ENCODE measurements at regions not wholly inside any gene's neighbourhood (a gene's known extent, or its start where the extent isn't known, plus 50 kb on each side); places are given as distances from the start of the nearest gene placed in this dataset.
"Not testable (repeated sequence)": the region's sequence is repeated elsewhere in the genome, so short reads cannot be mapped to it uniquely, and the experiment has no call there.

GRCh38 chr5:123710031-123710430 is 198.1 kb downstream of the CSNK1G3 start:
- 70% methylated on average over 3 of the region's 3 CpGs for WGBS
- Histone ChIP-seq H3K4me1 (ENCODE audit: control insufficient read depth, insufficient read depth, low read length) (peaks cover 5% of the 10 kb centered on the region), H3K4me3 (ENCODE audit: low read length) (no peak overlapping the region), H3K9me3 (ENCODE audit: control insufficient read depth, low read length) (no peaks in the 10 kb centered on the region), H3K27me3 (ENCODE audit: control insufficient read depth, insufficient read depth) (no peaks in the 10 kb centered on the region), H3K27ac (ENCODE audit: low read length) (no peak overlapping the region)
- intact Hi-C loops (cut with DNase I) = no loop called here
- ATAC-seq = no peak
- DNase-seq = no peak

DNA sequence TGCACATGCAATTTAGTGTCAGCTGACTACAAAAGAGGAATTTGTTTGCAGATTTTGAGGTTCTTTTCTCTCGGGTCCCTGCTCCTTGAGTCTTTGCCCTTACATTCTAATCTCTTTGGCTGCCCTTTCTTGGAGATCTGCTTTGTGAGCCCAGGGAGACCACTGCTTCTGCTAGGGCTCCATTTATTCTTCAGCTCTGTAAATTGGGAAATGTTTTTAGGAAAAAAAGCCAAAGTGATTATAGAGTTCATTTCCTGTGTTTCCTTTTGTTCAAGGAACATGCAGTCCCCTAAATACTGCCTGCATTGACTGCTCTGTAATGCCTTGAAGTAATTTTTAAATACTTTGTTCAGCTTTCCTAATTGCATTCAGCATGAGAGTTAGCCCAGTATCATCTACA is 197.4 kb downstream of the CSNK1G3 start:
- Histone ChIP-seq H3K27me3 (ENCODE audit: control insufficient read depth, insufficient read depth) (no peaks in the 10 kb centered on the region), H3K4me3 (ENCODE audit: low read length) (no peak overlapping the region), H3K4me1 (ENCODE audit: control insufficient read depth, insufficient read depth, low read length) (peaks cover 5% of the 10 kb centered on the region), H3K9me3 (ENCODE audit: control insufficient read depth, low read length) (no peaks in the 10 kb centered on the region), H3K27ac (ENCODE audit: low read length) (no peak overlapping the region)
- WGBS = 29% methylated on average over 1 of the region's 1 CpG
- ATAC-seq (peak in 1 of 2 donors; percentile 70), DNase-seq (no peak)
- intact Hi-C loops (cut with DNase I) = no loop called here

GRCh38 chr5:123708074-123708806 is 196.3 kb downstream of the CSNK1G3 start:
- ATAC-seq (peak; percentile 31 to 52), DNase-seq (no peak)
- 16% methylated on average over 3 of the region's 3 CpGs for WGBS
- H3K9me3 ChIP-seq (ENCODE audit: control insufficient read depth, low read length) = no peaks in the 10 kb centered on the region
- no peak overlapping the region for H3K27ac ChIP-seq (ENCODE audit: low read length)
- intact Hi-C loops (cut with DNase I) = no loop called here
- H3K27me3 ChIP-seq (ENCODE audit: control insufficient read depth, insufficient read depth) = no peaks in the 10 kb centered on the region
- peaks cover 5% of the 10 kb centered on the region for H3K4me1 ChIP-seq (ENCODE audit: control insufficient read depth, insufficient read depth, low read length)
- no peak overlapping the region for H3K4me3 ChIP-seq (ENCODE audit: low read length)

DNA sequence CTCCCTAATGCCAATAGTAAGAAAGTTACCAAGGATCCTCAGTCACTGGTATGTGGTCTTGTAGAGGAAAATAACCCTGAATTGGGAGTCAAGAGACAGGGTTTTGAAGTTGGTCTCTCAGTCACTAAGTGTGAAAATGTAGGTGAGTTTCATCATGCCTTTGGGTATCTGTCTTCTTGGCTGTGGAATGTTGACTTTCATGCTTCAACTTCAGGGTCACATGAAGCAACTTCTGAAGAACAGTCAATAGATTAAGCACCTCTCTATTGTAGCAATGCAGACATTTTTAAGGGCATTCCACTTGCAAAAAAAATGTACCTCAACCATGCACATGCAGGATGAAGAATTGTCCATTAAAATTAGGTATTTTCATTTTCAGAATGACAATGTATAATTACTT is 194.6 kb downstream of the CSNK1G3 start:
- intact Hi-C loops (cut with DNase I) = no loop called here
- Histone ChIP-seq H3K9me3 (ENCODE audit: control insufficient read depth, low read length) (no peaks in the 10 kb centered on the region), H3K4me3 (ENCODE audit: low read length) (no peak overlapping the region), H3K27ac (ENCODE audit: low read length) (no peak overlapping the region), H3K4me1 (ENCODE audit: control insufficient read depth, insufficient read depth, low read length) (peaks cover 5% of the 10 kb centered on the region), H3K27me3 (ENCODE audit: control insufficient read depth, insufficient read depth) (no peaks in the 10 kb centered on the region)
- ATAC-seq (no peak), DNase-seq (no peak)

DNA sequence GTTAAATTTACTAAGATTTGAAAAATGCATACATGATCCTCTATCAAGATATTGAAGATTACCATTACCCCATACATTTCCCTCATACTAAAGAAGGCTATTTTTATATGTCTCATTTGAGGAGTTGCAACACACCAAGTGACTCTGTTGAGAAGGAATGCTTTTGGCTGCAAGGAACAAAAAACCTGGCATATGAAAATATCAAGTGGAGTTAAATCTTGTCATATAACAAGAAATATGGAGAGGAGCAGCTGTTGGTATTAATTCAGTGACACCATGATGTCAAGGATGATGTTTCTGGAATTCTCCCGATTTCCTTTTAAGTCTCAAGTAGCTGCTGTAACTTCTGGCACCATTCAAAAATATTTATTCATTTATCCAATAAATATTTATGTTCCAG is 193.8 kb downstream of the CSNK1G3 start:
- Histone ChIP-seq H3K4me3 (ENCODE audit: low read length) (no peak overlapping the region), H3K27ac (ENCODE audit: low read length) (no peak overlapping the region), H3K9me3 (ENCODE audit: control insufficient read depth, low read length) (no peaks in the 10 kb centered on the region), H3K4me1 (ENCODE audit: control insufficient read depth, insufficient read depth, low read length) (peaks cover 5% of the 10 kb centered on the region), H3K27me3 (ENCODE audit: control insufficient read depth, insufficient read depth) (no peaks in the 10 kb centered on the region)
- DNase-seq (no peak), ATAC-seq (no peak)
- WGBS = 80% methylated on average over 1 of the region's 1 CpG
- intact Hi-C loops (cut with DNase I) = no loop called here

GRCh38 chr5:123701511-123702200 is 189.7 kb downstream of the CSNK1G3 start:
- ATAC-seq (no peak), DNase-seq (no peak)
- Histone ChIP-seq H3K9me3 (ENCODE audit: control insufficient read depth, low read length) (no peaks in the 10 kb centered on the region), H3K27ac (ENCODE audit: low read length) (no peak overlapping the region), H3K27me3 (ENCODE audit: control insufficient read depth, insufficient read depth) (no peaks in the 10 kb centered on the region), H3K4me1 (ENCODE audit: control insufficient read depth, insufficient read depth, low read length) (peaks cover 3% of the 10 kb centered on the region), H3K4me3 (ENCODE audit: low read length) (no peak overlapping the region)
- WGBS = 98% methylated on average over 3 of the region's 3 CpGs
- intact Hi-C loops (cut with DNase I) = no loop called here

GRCh38 chr5:123700624-123701287 is 188.8 kb downstream of the CSNK1G3 start:
- DNase-seq (peak in 1 of 3 donors; percentile 15), ATAC-seq (peak; percentile 63 to 93)
- peaks cover 3% of the 10 kb centered on the region for H3K4me1 ChIP-seq (ENCODE audit: control insufficient read depth, insufficient read depth, low read length)
- no peaks in the 10 kb centered on the region for H3K9me3 ChIP-seq (ENCODE audit: control insufficient read depth, low read length)
- no peak overlapping the region for H3K27ac ChIP-seq (ENCODE audit: low read length)
- intact Hi-C loops (cut with DNase I) = no loop called here
- no peak overlapping the region for H3K4me3 ChIP-seq (ENCODE audit: low read length)
- WGBS = 49% methylated on average over 6 of the region's 6 CpGs
- no peaks in the 10 kb centered on the region for H3K27me3 ChIP-seq (ENCODE audit: control insufficient read depth, insufficient read depth)

GRCh38 chr5:123699571-123699970 is 187.6 kb downstream of the CSNK1G3 start:
- peak overlapping the region; percentile 2 for H3K27ac ChIP-seq (ENCODE audit: low read length)
- intact Hi-C loops (cut with DNase I) = loop anchor here in 1 of 4 donors (5.0 kb wide), 1 partner anchor 108 kb away; no protein-coding TSS in a partner anchor
- peaks cover 3% of the 10 kb centered on the region for H3K4me1 ChIP-seq (ENCODE audit: control insufficient read depth, insufficient read depth, low read length)

GRCh38 chr5:123698937-123699336 is 187.0 kb downstream of the CSNK1G3 start:
- ATAC-seq; H3K9me3 ChIP-seq (ENCODE audit: control insufficient read depth, low read length); H3K4me3 ChIP-seq (ENCODE audit: low read length); H3K27ac ChIP-seq (ENCODE audit: low read length); H3K4me1 ChIP-seq (ENCODE audit: control insufficient read depth, insufficient read depth, low read length); H3K27me3 ChIP-seq (ENCODE audit: control insufficient read depth, insufficient read depth); DNase-seq: not testable (repeated sequence)
- intact Hi-C loops (cut with DNase I) = loop anchor here in 1 of 4 donors (5.0 kb wide), 1 partner anchor 108 kb away; no protein-coding TSS in a partner anchor
- WGBS = 94% methylated on average over 3 of the region's 3 CpGs

More at GRCh38 chr5:123699571-123699970, 187.6 kb downstream of the CSNK1G3 start:
- Histone ChIP-seq H3K27me3 (ENCODE audit: control insufficient read depth, insufficient read depth) (no peaks in the 10 kb centered on the region), H3K4me3 (ENCODE audit: low read length) (no peak overlapping the region), H3K9me3 (ENCODE audit: control insufficient read depth, low read length) (no peaks in the 10 kb centered on the region)
- no peak for DNase-seq
- ATAC-seq = no peak
- 91% methylated on average over 2 of the region's 2 CpGs for WGBS

DNA sequence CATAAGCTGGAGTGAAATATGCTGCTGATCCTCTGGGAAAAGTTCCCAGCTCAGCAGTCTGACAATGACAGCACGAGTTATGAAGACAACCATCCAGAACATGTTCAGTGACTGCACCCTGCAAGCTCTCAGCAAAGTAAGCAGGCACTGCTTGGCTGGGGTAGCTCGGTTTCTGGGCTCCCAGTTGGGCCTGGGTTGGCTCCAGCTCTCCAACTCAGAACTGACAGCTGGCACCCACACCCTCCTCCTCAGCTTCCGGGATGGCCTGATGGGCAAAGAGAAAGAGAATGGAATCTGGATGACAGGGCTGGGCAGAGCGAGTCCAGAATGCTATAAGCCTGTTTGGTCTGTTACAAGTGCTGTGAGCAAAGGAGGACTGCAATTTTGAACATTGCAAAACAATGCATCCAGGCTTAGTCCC is 185.0 kb downstream of the CSNK1G3 start:
- DNase-seq = peak; percentile 61 to 84 (median 83)
- Histone ChIP-seq H3K4me1 (ENCODE audit: control insufficient read depth, insufficient read depth, low read length) (peaks cover 3% of the 10 kb centered on the region), H3K27me3 (ENCODE audit: control insufficient read depth, insufficient read depth) (no peaks in the 10 kb centered on the region), H3K4me3 (ENCODE audit: low read length) (no peak overlapping the region), H3K9me3 (ENCODE audit: control insufficient read depth, low read length) (no peaks in the 10 kb centered on the region), H3K27ac (ENCODE audit: low read length) (peak overlapping the region; percentile 11)
- peak; percentile 87 to 96 for ATAC-seq
- intact Hi-C loops (cut with DNase I) = loop anchor here in 1 of 4 donors (5.0 kb wide), 1 partner anchor 110 kb away; no protein-coding TSS in a partner anchor
- 24% methylated on average over 4 of the region's 4 CpGs for WGBS

- no peak for ATAC-seq
- DNase-seq = no peak
- no peaks in the 10 kb centered on the region for H3K27me3 ChIP-seq (ENCODE audit: control insufficient read depth, insufficient read depth)
- H3K4me1 ChIP-seq (ENCODE audit: control insufficient read depth, insufficient read depth, low read length) = no peaks in the 10 kb centered on the region
- H3K27ac ChIP-seq (ENCODE audit: low read length) = no peak overlapping the region
- no peaks in the 10 kb centered on the region for H3K9me3 ChIP-seq (ENCODE audit: control insufficient read depth, low read length)
- intact Hi-C loops (cut with DNase I) = no loop called here
- no peak overlapping the region for H3K4me3 ChIP-seq (ENCODE audit: low read length)
Measured at GRCh38 chr5:123690821-123691220, 178.8 kb downstream of the CSNK1G3 start.

All from right cardiac atrium (tissue), 5 donors.